GM04503 (cell line): ENCODE measurements at regions not wholly inside any gene's neighbourhood (a gene's known extent, or its start where the extent isn't known, plus 50 kb on each side); places are given as distances from the start of the nearest gene placed in this dataset.
"Not testable (repeated sequence)": the region's sequence is repeated elsewhere in the genome, so short reads cannot be mapped to it uniquely, and the experiment has no call there.

Experiments
- DNase-seq: peaks from one replicate; pipeline ENCODE4 v3.0.0-alpha.2; 2012; ENCODE audit warnings: low read depth

- DNase-seq, result not testable (repeated sequence)
Measured at GRCh38 chr2:87349006-87349405, 327.4 kb upstream of the PLGLB1 start.

- not testable (repeated sequence) for DNase-seq
Measured at GRCh38 chr2:87352178-87352934, 330.7 kb upstream of the PLGLB1 start.

GRCh38 chr2:87353408-87353807, 331.8 kb upstream of the PLGLB1 start:
- not testable (repeated sequence) for DNase-seq

GRCh38 chr2:87354102-87354501, 332.5 kb upstream of the PLGLB1 start:
- DNase-seq, result not testable (repeated sequence)

- not testable (repeated sequence) for DNase-seq
Measured at GRCh38 chr2:87360250-87360649, 338.6 kb upstream of the PLGLB1 start.

GRCh38 chr2:87360927-87361326, 339.3 kb upstream of the PLGLB1 start:
- not testable (repeated sequence) for DNase-seq

GRCh38 chr2:87361805-87362204, 340.2 kb upstream of the PLGLB1 start:
- DNase-seq, result not testable (repeated sequence)

GRCh38 chr2:87364379-87364778, 342.7 kb upstream of the PLGLB1 start:
- DNase-seq, result not testable (repeated sequence)

GRCh38 chr2:87365038-87365437, 343.4 kb upstream of the PLGLB1 start:
- DNase-seq, result not testable (repeated sequence)

- DNase-seq, result not testable (repeated sequence)
Measured at GRCh38 chr2:87386063-87386560, 361.8 kb upstream of the PLGLB2 start.

GRCh38 chr2:87395784-87396183, 352.1 kb upstream of the PLGLB2 start:
- not testable (repeated sequence) for DNase-seq

GRCh38 chr2:87396551-87397265, 351.2 kb upstream of the PLGLB2 start:
- DNase-seq, result not testable (repeated sequence)

GRCh38 chr2:87397276-87398065, 350.4 kb upstream of the PLGLB2 start:
- DNase-seq, result not testable (repeated sequence)

- not testable (repeated sequence) for DNase-seq
Measured at GRCh38 chr2:87398567-87399305, 349.2 kb upstream of the PLGLB2 start.

- no peak for DNase-seq
Measured at GRCh38 chr2:87401726-87402345, 346.1 kb upstream of the PLGLB2 start.

GRCh38 chr2:87403893-87404175, 344.1 kb upstream of the PLGLB2 start:
- DNase-seq, result no peak

- DNase-seq, result not testable (repeated sequence)
Measured at GRCh38 chr2:87404411-87405255, 343.3 kb upstream of the PLGLB2 start.

GRCh38 chr2:87405531-87406216, 342.2 kb upstream of the PLGLB2 start:
- not testable (repeated sequence) for DNase-seq

- not testable (repeated sequence) for DNase-seq
Measured at GRCh38 chr2:87406406-87407175, 341.3 kb upstream of the PLGLB2 start.
